Brain microvascular endothelial cell (primary cell): ENCODE measurements at regions not wholly inside any gene's neighbourhood (a gene's known extent, or its start where the extent isn't known, plus 50 kb on each side); places are given as distances from the start of the nearest gene placed in this dataset.

Experiments used
- DNase-seq: peaks from one replicate; pipeline ENCODE4 v3.0.0-alpha.2; 2020
- H3K27ac ChIP-seq: fragments of 250-450 bp; sonication (Bioruptor Pico); 2 replicates; pipeline ENCODE4 v1.5.1; 2020; ENCODE audit warnings: mild to moderate bottlenecking, moderate library complexity
- H3K27me3 ChIP-seq: fragments of 250-450 bp; sonication (Bioruptor Pico); replicated peaks from 2 replicates; pipeline ENCODE4 v1.5.1; 2020; ENCODE audit warnings: mild to moderate bottlenecking
- H3K36me3 ChIP-seq: fragments of 250-450 bp; sonication (Bioruptor Pico); replicated peaks from 2 replicates; pipeline ENCODE4 v1.5.1; 2020; ENCODE audit warnings: mild to moderate bottlenecking
- H3K4me3 ChIP-seq: 2 replicates; pipeline ENCODE4 v1.5.1; 2011; ENCODE audit warnings: low read depth, mild to moderate bottlenecking, control low read depth, low read length, moderate library complexity
- in situ Hi-C: cut with HindIII; loops from 2 replicates; pipeline ENCODE4 v1.10.0; 2017; ENCODE audit warnings: low sequenced_read_pairs, low pct_ligation_motif_present
- TF ChIP-seq, protein P1 (sequence below): IDR thresholded peaks from 2 replicates; pipeline ENCODE4 v1.5.1; 2011; ENCODE audit warnings: low read depth, mild to moderate bottlenecking, moderate library complexity, low read length, control low read depth, inconsistent platforms; ENCODE audit errors: missing control alignments

DNA sequence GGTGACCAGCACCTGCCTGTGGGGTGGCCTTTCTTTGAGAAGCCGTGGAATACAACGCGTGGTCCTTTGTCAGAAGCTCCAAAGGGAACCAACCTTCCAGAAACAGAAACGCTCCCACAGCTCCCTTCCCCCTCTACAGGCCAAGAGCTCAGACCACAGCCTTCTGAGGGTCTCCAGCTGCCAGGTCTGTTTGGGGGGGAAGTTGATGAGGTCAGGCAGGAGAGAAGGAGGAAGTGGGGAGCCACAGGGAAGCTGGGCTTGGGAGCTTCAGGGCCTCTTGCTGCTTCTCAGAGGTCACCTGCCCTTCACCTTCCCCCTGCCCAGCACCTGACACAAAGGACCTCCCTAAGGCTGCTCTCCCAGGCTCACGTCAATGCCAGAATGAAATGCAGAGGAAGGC lies 287.7 kb upstream of the ID2 start:
- in situ Hi-C loops, result no loop called here
- H3K36me3 ChIP-seq, result no peaks in the 10 kb centered on the region
- DNase-seq, result no peak
- no peaks in the 10 kb centered on the region for H3K27me3 ChIP-seq
- no peak overlapping the region for H3K27ac ChIP-seq
- no peak overlapping the region for H3K4me3 ChIP-seq
- TF ChIP-seq, protein P1, sequence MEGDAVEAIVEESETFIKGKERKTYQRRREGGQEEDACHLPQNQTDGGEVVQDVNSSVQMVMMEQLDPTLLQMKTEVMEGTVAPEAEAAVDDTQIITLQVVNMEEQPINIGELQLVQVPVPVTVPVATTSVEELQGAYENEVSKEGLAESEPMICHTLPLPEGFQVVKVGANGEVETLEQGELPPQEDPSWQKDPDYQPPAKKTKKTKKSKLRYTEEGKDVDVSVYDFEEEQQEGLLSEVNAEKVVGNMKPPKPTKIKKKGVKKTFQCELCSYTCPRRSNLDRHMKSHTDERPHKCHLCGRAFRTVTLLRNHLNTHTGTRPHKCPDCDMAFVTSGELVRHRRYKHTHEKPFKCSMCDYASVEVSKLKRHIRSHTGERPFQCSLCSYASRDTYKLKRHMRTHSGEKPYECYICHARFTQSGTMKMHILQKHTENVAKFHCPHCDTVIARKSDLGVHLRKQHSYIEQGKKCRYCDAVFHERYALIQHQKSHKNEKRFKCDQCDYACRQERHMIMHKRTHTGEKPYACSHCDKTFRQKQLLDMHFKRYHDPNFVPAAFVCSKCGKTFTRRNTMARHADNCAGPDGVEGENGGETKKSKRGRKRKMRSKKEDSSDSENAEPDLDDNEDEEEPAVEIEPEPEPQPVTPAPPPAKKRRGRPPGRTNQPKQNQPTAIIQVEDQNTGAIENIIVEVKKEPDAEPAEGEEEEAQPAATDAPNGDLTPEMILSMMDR, result no peak

DNA sequence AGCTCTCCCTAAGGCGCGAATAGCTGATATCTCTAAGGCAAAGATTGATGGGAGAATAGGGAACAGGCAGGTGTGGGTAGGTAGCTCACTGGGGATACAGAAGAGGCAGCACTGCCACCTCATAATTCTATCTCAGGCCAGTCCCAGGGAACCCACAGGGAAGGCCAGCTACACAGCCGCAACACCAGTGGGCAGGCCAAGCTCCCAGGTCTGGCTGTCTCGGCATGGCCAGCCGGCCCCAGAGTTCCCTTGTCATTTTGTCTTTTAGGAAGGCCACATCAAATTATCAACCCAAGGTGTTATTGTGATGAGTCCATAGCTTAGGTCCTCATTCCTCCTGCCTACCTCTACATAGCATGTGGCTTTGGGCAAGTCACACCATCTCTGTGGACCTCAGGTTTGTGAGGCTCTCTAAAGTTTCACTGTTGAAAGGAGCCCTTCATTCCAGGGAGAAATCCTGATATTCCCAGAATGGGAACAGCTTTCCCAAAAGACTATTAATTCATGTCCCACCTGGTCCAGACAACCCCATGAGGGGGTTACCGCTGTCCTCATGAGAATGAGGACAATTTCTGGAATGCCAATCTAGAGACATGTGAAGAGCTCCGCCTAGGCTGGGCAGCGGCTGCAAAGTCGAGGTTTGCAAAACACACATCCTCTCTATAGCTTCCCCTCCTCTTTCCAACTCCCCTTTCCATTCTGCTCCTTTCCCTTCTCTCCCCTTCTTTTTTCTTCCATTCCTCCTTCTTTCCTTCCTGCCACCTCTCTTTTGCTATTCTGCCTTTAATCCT lies 287.1 kb upstream of the ID2 start:
- in situ Hi-C loops, result no loop called here
- no peaks in the 10 kb centered on the region for H3K36me3 ChIP-seq
- no peak overlapping the region for H3K27ac ChIP-seq
- TF ChIP-seq, protein P1, result no peak
- H3K27me3 ChIP-seq, result no peaks in the 10 kb centered on the region
- no peak overlapping the region for H3K4me3 ChIP-seq
- DNase-seq, result no peak

DNA sequence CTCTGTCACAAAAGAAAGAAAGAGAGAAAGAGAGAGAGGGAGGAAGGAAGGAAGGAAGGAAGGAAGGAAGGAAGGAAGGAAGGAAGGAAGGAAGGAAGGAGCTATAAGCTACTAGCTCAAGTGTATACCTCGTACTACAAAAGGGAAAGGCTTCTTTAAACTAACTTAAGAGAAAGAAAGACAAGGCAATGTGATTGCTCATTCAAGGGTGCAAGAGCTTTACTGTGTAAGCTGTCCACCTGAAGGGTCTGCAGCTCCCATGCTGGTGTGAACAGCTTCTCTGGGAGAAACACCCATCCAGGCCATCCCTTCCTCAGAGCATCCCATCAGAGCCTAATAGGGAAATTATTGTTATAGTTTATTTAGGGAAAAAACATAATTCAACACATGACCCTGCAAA lies 286.1 kb upstream of the ID2 start:
- Histone ChIP-seq H3K27ac (no peak overlapping the region), H3K27me3 (no peaks in the 10 kb centered on the region), H3K4me3 (no peak overlapping the region), H3K36me3 (no peaks in the 10 kb centered on the region)
- TF ChIP-seq, protein P1, result no peak
- in situ Hi-C loops, result no loop called here
- DNase-seq, result no peak

DNA sequence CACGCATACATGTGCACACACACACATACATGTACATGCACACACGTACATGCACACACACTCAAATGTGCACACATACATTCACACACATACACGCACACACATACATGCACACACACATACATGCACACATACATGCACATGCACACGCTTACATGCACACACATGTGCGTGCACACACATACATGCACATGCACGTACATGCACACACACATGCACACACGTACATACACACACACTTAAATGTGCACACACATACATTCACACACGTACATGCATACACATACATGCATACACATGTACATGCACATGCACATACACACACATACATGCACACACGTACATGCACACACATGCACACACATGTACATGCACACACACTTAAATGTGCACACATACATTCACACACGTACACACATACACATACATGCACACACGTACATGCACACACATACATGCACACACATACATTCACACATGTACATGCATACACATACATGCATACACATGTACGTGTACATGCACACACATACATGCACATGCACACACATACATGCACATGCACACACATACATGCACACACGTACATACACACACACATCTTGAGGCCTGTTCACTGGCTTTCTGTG lies 283.7 kb upstream of the ID2 start:
- Histone ChIP-seq H3K27ac (no peak overlapping the region), H3K4me3 (no peak overlapping the region), H3K36me3 (no peaks in the 10 kb centered on the region), H3K27me3 (no peaks in the 10 kb centered on the region)
- DNase-seq, result no peak
- TF ChIP-seq, protein P1, result no peak
- in situ Hi-C loops, result no loop called here

DNA sequence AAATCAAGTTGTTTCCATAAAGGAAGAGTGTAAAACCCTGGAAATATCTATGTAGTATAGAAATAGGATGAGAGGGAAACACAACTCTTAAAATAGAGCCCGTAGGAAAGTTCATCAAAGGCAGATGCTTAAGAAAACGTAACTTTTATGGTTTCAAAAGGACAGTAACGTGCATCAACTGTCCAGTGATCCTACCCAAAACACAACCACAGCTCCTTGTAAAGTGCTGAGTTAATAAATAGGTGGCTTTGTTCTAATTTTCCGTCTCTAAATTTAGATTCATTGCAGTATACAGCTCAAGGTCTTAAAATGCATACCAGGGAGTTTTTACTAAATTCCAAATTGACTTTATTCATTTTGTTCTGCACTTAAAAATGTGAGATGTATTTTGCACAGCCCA lies 282.1 kb upstream of the ID2 start:
- in situ Hi-C loops, result no loop called here
- Histone ChIP-seq H3K27ac (no peak overlapping the region), H3K36me3 (no peaks in the 10 kb centered on the region), H3K27me3 (no peaks in the 10 kb centered on the region), H3K4me3 (no peak overlapping the region)
- no peak for DNase-seq
- TF ChIP-seq, protein P1, result no peak

DNA sequence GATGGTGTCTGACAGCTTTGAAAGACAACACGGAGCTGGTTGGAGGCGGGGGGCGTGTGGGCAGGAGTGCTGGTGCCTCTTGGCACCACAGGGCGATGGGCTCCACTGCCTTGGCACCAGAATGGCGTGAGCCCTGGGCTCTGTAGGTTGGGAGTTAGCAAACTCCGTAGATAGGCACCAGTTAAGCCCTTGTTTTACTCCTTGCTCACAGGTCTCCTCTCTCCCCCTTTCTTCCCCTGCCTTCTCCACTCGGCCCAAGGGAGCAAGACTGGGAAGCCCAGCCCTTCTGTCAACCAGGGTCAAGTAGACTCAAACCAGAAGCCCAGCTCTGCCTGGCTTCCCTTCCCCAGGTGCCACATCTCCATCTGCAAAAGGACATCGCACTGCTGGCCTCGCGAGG lies 281.7 kb upstream of the ID2 start:
- DNase-seq, result no peak
- H3K4me3 ChIP-seq, result no peak overlapping the region
- no peaks in the 10 kb centered on the region for H3K36me3 ChIP-seq
- H3K27me3 ChIP-seq, result no peaks in the 10 kb centered on the region
- TF ChIP-seq, protein P1, result no peak
- no peak overlapping the region for H3K27ac ChIP-seq
- in situ Hi-C loops, result no loop called here
